MM.1S (cell line): ENCODE measurements at regions not wholly inside any gene's neighbourhood (a gene's known extent, or its start where the extent isn't known, plus 50 kb on each side); places are given as distances from the start of the nearest gene placed in this dataset.

Experiments
- DNase-seq: peaks from one replicate; pipeline ENCODE4 v3.0.0-alpha.2; 2015
- H2AFZ ChIP-seq: fragments of 300-600 bp; sonication (generic); 2 replicates; pipeline ENCODE4 v1.6.0; 2016; ENCODE audit warnings: antibody characterized with exemption, low read length
- H3F3A ChIP-seq: fragments of 300-600 bp; sonication (generic); 2 replicates; pipeline ENCODE4 v1.6.1; 2016; ENCODE audit warnings: mild to moderate bottlenecking, antibody characterized with exemption, low read length, moderate library complexity, mixed read lengths; ENCODE audit not compliant: insufficient read depth
- H3K27ac ChIP-seq: fragments of 300-600 bp; sonication (generic); 2 replicates; pipeline ENCODE4 v1.5.1; 2016; ENCODE audit warnings: mild to moderate bottlenecking, low read length
- H3K27me3 ChIP-seq: fragments of 300-600 bp; sonication (generic); replicated peaks from 2 replicates; pipeline ENCODE4 v1.6.0; 2016; ENCODE audit warnings: low read length; ENCODE audit not compliant: insufficient read depth
- H3K36me3 ChIP-seq: fragments of 300-600 bp; sonication (generic); replicated peaks from 2 replicates; pipeline ENCODE4 v1.6.1; 2016; ENCODE audit warnings: mild to moderate bottlenecking, low read length, mixed read lengths; ENCODE audit not compliant: insufficient read depth
- H3K4me1 ChIP-seq: fragments of 300-600 bp; sonication (generic); 2 replicates; pipeline ENCODE4 v1.6.1; 2016; ENCODE audit warnings: low read length, mixed read lengths
- H3K4me2 ChIP-seq: fragments of 300-600 bp; sonication (generic); 2 replicates; pipeline ENCODE4 v1.6.0; 2016; ENCODE audit warnings: low read depth, low read length
- H3K4me3 ChIP-seq: fragments of 300-600 bp; sonication (generic); 2 replicates; pipeline ENCODE4 v1.5.1; 2016; ENCODE audit warnings: low read length, mixed read lengths
- H3K79me2 ChIP-seq: fragments of 300-600 bp; sonication (generic); 2 replicates; pipeline ENCODE4 v1.6.1; 2016; ENCODE audit warnings: mixed run types, low read length, mixed read lengths
- H3K9ac ChIP-seq: fragments of 300-600 bp; sonication (generic); 2 replicates; pipeline ENCODE4 v1.6.1; 2016; ENCODE audit warnings: low read length, mixed read lengths
- H3K9me2 ChIP-seq: fragments of 300-600 bp; sonication (generic); replicated peaks from 2 replicates; pipeline ENCODE4 v1.6.1; 2016; ENCODE audit warnings: mild to moderate bottlenecking, low read length, mixed read lengths; ENCODE audit not compliant: insufficient read depth
- H3K9me3 ChIP-seq: fragments of 300-600 bp; sonication (generic); replicated peaks from 2 replicates; pipeline ENCODE4 v1.6.1; 2016; ENCODE audit warnings: mild to moderate bottlenecking, low read length, mixed read lengths; ENCODE audit not compliant: insufficient read depth
- H4K20me1 ChIP-seq: fragments of 300-600 bp; sonication (generic); 2 replicates; pipeline ENCODE4 v1.6.1; 2016; ENCODE audit warnings: mild to moderate bottlenecking, low read length, moderate library complexity, mixed read lengths; ENCODE audit not compliant: insufficient read depth
- CTCF ChIP-seq: fragments of 300-600 bp; sonication (generic); IDR thresholded peaks from 2 replicates; pipeline ENCODE4 v1.5.1; 2016; ENCODE audit warnings: antibody characterized with exemption, low read length, mixed read lengths
- EZH2 ChIP-seq: fragments of 300-600 bp; sonication (generic); optimal IDR thresholded peaks from 2 replicates; pipeline ENCODE3; 2017; ENCODE audit warnings: low read depth, mild to moderate bottlenecking, antibody characterized with exemption, low read length, mixed read lengths
- EZH2phosphoT487 ChIP-seq: fragments of 300-600 bp; sonication (generic); IDR thresholded peaks from 2 replicates; pipeline ENCODE4 v1.6.1; 2018; ENCODE audit warnings: antibody characterized with exemption, low read length

- Histone ChIP-seq H3K9me2 (no peaks in the 10 kb centered on the region), H3K9ac (no peak overlapping the region), H3K36me3 (no peaks in the 10 kb centered on the region), H3K9me3 (no peaks in the 10 kb centered on the region), H4K20me1 (no peaks in the 10 kb centered on the region), H3K4me3 (no peak overlapping the region), H2AFZ (no peak overlapping the region), H3K27me3 (no peaks in the 10 kb centered on the region), H3K27ac (no peak overlapping the region), H3F3A (no peaks in the 10 kb centered on the region), H3K4me2 (no peak overlapping the region), H3K79me2 (no peaks in the 10 kb centered on the region), H3K4me1 (no peaks in the 10 kb centered on the region)
- TF ChIP-seq EZH2 (no peak), EZH2phosphoT487 (no peak), CTCF (no peak)
- DNase-seq = no peak
These were observed 104.9 kb downstream of the KLF6 start for GRCh38 chr10:3679950-3680629.

GRCh38 chr10:3678629-3679227 lies 106.3 kb downstream of the KLF6 start:
- Histone ChIP-seq H3K27ac (no peak overlapping the region), H3K9ac (no peak overlapping the region), H3K79me2 (no peaks in the 10 kb centered on the region), H3K9me2 (no peaks in the 10 kb centered on the region), H3K27me3 (no peaks in the 10 kb centered on the region), H2AFZ (no peak overlapping the region), H3K36me3 (no peaks in the 10 kb centered on the region), H3K4me1 (no peaks in the 10 kb centered on the region), H3K9me3 (no peaks in the 10 kb centered on the region), H3F3A (no peaks in the 10 kb centered on the region), H3K4me2 (no peak overlapping the region), H4K20me1 (no peaks in the 10 kb centered on the region), H3K4me3 (no peak overlapping the region)
- no peak for DNase-seq
- TF ChIP-seq EZH2phosphoT487 = no peak
- TF ChIP-seq EZH2 = no peak
- no peak for TF ChIP-seq CTCF

GRCh38 chr10:3676564-3676963 lies 108.4 kb downstream of the KLF6 start:
- no peak for TF ChIP-seq EZH2phosphoT487
- TF ChIP-seq CTCF = no peak
- TF ChIP-seq EZH2 = no peak
- Histone ChIP-seq H3K27me3 (no peaks in the 10 kb centered on the region), H3K79me2 (no peaks in the 10 kb centered on the region), H3K4me2 (no peak overlapping the region), H2AFZ (no peak overlapping the region), H3F3A (no peaks in the 10 kb centered on the region), H3K36me3 (no peaks in the 10 kb centered on the region), H3K9me3 (no peaks in the 10 kb centered on the region), H3K27ac (no peak overlapping the region), H3K9ac (no peak overlapping the region), H3K4me3 (no peak overlapping the region), H4K20me1 (no peaks in the 10 kb centered on the region), H3K9me2 (no peaks in the 10 kb centered on the region), H3K4me1 (no peaks in the 10 kb centered on the region)
- no peak for DNase-seq
